Upper lobe of left lung (tissue), 4 donors: ENCODE measurements at regions not wholly inside any gene's neighbourhood (a gene's known extent, or its start where the extent isn't known, plus 50 kb on each side); places are given as distances from the start of the nearest gene placed in this dataset.

ENCODE experiments used
- EP300 ChIP-seq, 4 donors: sonication (generic); formaldehyde crosslinking; IDR thresholded peaks; one replicate each; pipeline ENCODE4 v1.5.1; 2017; ENCODE audit warnings: antibody characterized with exemption in 4 of 4, control low read depth in 2 of 4
- POLR2A ChIP-seq, 4 donors: fragments of 450-650 bp; IDR thresholded peaks; one replicate each; pipeline ENCODE4 v1.5.1; 2016 to 2017; ENCODE audit warnings: antibody characterized with exemption in 4 of 4, mild to moderate bottlenecking in 2 of 4
- POLR2AphosphoS5 ChIP-seq, 2 donors: sonication (generic); formaldehyde crosslinking; IDR thresholded peaks; one replicate each; pipeline ENCODE4 v1.5.1; 2017; ENCODE audit warnings: antibody characterized with exemption in 2 of 2
- TF ChIP-seq, protein P1 (sequence below), 6 experiments: fragments of 450-650 bp in 4 of 6; fragments of 200-600 bp in 2 of 6; sonication (generic) in 2 of 6; IDR thresholded peaks; one replicate each; pipeline ENCODE4 v1.5.1; 2016 to 2019; ENCODE audit warnings: antibody characterized with exemption in 6 of 6

DNA sequence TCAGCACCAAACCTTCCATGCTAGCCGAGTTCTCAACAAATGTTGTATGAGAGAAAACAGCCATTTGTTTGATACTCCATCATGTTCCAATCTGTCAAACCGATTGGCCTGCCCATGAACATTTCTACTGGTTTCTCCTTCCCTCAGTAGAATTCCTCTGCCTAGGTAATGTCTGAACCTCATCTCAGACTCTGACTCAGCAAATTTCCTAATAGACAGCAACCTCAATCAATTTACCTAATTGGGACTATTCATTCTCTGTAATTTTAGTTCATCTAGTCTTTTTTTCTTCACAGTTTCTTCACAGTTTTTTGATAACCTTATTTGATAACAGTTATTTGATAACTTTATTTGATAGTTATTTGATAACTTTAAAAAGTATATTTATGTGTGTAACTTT, 585.1 kb downstream of the DNAJB9 start:
- TF ChIP-seq, protein P1, sequence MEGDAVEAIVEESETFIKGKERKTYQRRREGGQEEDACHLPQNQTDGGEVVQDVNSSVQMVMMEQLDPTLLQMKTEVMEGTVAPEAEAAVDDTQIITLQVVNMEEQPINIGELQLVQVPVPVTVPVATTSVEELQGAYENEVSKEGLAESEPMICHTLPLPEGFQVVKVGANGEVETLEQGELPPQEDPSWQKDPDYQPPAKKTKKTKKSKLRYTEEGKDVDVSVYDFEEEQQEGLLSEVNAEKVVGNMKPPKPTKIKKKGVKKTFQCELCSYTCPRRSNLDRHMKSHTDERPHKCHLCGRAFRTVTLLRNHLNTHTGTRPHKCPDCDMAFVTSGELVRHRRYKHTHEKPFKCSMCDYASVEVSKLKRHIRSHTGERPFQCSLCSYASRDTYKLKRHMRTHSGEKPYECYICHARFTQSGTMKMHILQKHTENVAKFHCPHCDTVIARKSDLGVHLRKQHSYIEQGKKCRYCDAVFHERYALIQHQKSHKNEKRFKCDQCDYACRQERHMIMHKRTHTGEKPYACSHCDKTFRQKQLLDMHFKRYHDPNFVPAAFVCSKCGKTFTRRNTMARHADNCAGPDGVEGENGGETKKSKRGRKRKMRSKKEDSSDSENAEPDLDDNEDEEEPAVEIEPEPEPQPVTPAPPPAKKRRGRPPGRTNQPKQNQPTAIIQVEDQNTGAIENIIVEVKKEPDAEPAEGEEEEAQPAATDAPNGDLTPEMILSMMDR (IDR thresholded peaks at IDR 0.05) = no peak
- no peak for TF ChIP-seq POLR2A (IDR thresholded peaks at IDR 0.05)
- no peak for TF ChIP-seq EP300 (IDR thresholded peaks at IDR 0.05)
- TF ChIP-seq POLR2AphosphoS5 (IDR thresholded peaks at IDR 0.05) = no peak
